PC-3 (cell line): ENCODE measurements at regions not wholly inside any gene's neighbourhood (a gene's known extent, or its start where the extent isn't known, plus 50 kb on each side); places are given as distances from the start of the nearest gene placed in this dataset.

Experiments
- CTCF ChIP-seq: fragments of 300-600 bp; sonication (generic); conservative IDR thresholded peaks from 2 replicates; pipeline ENCODE4 v1.5.1; 2017; ENCODE audit warnings: antibody characterized with exemption, low read depth, mild to moderate bottlenecking, low read length
- EZH2phosphoT487 ChIP-seq: fragments of 300-600 bp; sonication (generic); IDR thresholded peaks from 2 replicates; pipeline ENCODE4 v1.6.1; 2018; ENCODE audit warnings: mild to moderate bottlenecking, antibody characterized with exemption, low read length, borderline replicate concordance

GRCh38 chr18:26717123-26717719, 148.3 kb downstream of the AQP4 start:
- no peak for TF ChIP-seq CTCF
- TF ChIP-seq EZH2phosphoT487 = no peak
